ENCODE measurements at regions not wholly inside any gene's neighbourhood (a gene's known extent, or its start where the extent isn't known, plus 50 kb on each side); places are given as distances from the start of the nearest gene placed in this dataset.

DNA sequence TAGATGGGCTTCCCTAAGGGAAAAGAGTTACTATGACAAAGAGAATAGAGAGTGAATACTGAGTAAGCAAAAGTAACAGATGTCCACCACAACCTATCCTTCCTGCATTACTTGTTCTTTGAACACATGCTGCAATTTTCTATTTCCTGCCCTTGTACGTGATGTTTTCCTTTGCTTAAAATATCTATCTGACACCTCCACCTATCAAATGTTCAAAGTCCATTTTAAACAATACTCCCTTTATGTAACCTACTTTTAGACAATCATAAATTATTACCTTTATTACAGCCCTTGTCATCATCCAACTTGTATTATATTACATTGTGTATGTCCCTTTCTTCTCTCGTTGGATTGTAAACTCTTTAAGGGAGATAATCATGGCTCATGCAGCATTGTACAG is 147.2 kb upstream of the DYRK2 start:
- TF ChIP-seq, protein P1, sequence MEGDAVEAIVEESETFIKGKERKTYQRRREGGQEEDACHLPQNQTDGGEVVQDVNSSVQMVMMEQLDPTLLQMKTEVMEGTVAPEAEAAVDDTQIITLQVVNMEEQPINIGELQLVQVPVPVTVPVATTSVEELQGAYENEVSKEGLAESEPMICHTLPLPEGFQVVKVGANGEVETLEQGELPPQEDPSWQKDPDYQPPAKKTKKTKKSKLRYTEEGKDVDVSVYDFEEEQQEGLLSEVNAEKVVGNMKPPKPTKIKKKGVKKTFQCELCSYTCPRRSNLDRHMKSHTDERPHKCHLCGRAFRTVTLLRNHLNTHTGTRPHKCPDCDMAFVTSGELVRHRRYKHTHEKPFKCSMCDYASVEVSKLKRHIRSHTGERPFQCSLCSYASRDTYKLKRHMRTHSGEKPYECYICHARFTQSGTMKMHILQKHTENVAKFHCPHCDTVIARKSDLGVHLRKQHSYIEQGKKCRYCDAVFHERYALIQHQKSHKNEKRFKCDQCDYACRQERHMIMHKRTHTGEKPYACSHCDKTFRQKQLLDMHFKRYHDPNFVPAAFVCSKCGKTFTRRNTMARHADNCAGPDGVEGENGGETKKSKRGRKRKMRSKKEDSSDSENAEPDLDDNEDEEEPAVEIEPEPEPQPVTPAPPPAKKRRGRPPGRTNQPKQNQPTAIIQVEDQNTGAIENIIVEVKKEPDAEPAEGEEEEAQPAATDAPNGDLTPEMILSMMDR (IDR thresholded peaks at IDR 0.05; ENCODE audit: low read depth, low read length, missing input control): no peak
- TF ChIP-seq, protein P2, sequence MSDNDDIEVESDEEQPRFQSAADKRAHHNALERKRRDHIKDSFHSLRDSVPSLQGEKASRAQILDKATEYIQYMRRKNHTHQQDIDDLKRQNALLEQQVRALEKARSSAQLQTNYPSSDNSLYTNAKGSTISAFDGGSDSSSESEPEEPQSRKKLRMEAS (IDR thresholded peaks at IDR 0.05): no peak
- TF ChIP-seq NR2F2 (IDR thresholded peaks at IDR 0.05): no peak
- no peak for TF ChIP-seq RAD21 (IDR thresholded peaks at IDR 0.05)
- TF ChIP-seq GABPA (IDR thresholded peaks at IDR 0.05 in 1 of 2, conservative IDR thresholded peaks at IDR 0.05 in 1 of 2): no peak
